ENCODE measurements at regions not wholly inside any gene's neighbourhood (a gene's known extent, or its start where the extent isn't known, plus 50 kb on each side); places are given as distances from the start of the nearest gene placed in this dataset.

DNA sequence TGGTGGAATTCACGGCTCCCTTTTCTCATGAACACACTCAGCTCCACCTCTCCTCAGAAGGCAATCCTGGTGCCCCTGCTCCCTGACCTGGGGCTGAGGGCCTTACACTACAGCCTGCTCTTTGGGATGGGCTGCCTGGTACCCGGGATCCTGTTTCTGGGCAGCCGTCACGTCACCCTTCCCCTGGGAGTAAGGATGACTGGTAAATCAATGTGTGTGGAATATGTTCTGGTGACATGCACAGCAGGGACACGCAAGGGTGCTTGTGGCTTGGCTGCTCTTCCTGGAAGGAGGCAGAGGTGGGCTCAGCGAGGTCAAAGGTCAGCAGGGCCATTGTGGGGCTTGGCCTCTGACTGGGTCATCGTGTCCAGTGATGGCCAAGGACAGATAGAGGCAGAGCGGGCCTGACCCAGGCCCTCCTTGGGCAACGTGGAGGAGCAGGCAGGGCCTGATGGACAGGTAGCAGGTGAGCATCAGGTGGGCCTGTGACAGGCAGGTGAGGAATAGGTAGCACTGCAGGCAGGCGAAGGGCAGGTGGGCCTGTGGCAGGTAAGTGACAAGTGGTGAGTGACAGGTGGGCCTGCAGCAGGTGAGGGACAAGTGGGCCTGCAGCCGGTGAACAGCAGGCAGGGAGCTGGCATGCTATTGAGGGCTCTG is 399.4 kb upstream of the IRX4 start:
- DNase-seq: no peak

GRCh38 chr5:2281446-2281845 is 398.7 kb upstream of the IRX4 start:
- no peak for DNase-seq

- no peak for DNase-seq
These were observed 397.6 kb upstream of the IRX4 start for GRCh38 chr5:2280318-2280717.

DNA sequence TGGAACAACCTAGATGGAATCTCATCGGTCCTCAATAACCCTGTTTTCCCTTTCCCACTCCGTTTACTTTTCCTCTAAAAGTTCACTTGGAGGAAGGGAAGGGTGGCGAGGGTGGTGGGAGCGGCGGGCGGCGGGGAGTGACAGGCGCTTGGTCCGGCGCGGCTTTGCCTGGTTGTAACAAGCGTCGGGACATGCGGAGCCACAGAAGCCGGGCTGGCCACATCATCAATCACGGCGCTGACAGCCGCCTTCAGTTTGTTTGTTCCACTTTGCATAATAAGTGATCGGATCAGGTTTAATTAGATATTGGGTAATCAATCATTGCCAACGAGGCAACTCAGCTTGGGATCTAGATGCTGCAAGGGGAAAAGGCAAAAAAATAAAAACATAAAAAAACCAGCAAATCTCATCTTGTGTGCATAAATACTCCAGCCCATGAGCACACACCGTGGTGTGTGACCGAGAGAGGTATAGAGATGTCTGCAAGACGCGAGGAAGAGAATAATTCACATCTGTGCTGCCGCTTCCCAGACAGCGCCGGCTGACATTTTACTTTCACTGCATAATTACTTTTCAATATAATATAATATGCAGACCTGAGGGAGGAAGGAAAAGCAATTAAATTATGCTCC is 396.2 kb upstream of the IRX4 start:
- no peak for DNase-seq

DNA sequence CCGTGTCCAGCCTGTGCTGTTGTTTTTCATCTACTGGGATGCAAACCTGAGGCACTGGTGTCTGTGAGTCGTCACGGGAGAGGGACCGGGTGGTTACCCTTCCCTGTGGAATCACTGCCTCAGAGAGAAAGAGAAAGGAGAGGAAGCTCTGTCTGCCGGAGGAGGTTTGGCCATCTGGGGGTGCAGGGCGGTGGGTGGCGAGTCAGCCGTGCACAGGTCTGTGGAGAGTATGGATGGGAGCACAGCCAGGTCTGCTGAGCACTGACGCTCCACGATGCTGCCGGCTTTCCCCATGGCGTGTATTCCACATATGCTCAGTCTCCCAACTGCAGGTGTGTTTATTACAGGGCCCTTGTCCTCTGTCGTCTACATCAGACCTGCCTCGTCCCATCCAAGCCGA is 395.2 kb upstream of the IRX4 start:
- no peak for DNase-seq

GRCh38 chr5:2276101-2276500 is 393.4 kb upstream of the IRX4 start:
- DNase-seq: no peak

GRCh38 chr5:2272755-2273154 is 390.0 kb upstream of the IRX4 start:
- DNase-seq: no peak

DNA sequence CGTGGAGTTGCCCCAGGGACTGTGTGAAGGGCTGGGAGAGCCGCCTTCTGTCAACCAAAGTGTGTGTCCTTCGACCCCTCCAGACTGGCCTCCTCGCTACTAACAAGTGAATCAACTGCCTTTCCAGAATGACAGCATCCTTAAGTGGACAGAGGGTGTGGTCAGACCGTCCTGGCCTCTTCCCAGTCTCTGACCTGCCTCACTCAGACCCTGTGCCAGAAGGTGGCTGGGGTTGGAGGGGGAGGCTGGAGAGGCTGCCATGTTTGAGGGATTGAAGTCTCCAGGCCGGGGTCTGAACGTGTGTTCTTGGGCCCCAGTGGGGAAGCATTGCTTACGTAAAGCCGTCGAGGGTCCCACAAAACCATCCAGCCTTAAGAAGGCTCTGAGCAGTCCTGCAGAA is 389.3 kb upstream of the IRX4 start:
- DNase-seq: no peak

- no peak for DNase-seq
These were observed 388.6 kb upstream of the IRX4 start for GRCh38 chr5:2271316-2271715.

DNA sequence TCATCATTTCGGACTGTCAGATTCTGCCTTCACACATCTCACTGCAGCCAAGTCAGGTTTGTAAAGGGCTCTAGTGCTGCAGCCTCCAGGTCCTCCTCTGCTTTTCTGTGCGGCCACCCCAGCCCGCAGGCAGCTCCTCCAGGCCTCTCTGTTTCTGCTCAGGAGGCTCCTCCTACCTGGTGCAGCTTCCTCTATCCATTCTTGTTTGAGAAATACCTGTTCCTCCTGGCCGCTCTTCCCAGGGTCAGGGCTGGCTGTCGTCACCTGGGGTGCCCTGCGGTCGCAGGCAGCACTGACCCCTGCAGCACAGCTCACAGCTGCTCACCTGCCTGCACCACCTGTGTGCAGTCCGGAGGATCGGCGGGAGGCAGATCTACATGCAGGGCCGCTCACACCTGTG is 387.7 kb upstream of the IRX4 start:
- DNase-seq: no peak

- no peak for DNase-seq
These were observed 386.9 kb upstream of the IRX4 start for GRCh38 chr5:2269656-2270055.

DNA sequence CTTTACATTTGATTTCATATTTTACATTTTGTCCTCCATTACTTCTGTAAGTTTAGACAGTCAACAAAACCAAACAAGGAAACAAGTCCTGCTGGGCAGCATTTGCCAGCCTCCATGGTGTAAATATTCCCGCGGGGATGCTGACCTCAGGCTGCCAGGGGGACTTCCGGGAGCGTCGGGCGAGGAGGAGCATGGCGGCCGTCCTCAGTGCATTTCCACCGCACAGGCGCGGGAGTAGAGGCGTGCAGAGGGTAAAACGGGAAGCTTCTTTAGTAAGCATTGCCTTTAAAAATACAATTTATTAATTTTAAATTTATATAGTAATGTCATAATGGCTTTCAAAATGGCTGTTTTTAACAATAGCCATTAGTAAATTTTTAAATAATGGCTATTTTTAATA is 385.3 kb upstream of the IRX4 start:
- DNase-seq: no peak

DNA sequence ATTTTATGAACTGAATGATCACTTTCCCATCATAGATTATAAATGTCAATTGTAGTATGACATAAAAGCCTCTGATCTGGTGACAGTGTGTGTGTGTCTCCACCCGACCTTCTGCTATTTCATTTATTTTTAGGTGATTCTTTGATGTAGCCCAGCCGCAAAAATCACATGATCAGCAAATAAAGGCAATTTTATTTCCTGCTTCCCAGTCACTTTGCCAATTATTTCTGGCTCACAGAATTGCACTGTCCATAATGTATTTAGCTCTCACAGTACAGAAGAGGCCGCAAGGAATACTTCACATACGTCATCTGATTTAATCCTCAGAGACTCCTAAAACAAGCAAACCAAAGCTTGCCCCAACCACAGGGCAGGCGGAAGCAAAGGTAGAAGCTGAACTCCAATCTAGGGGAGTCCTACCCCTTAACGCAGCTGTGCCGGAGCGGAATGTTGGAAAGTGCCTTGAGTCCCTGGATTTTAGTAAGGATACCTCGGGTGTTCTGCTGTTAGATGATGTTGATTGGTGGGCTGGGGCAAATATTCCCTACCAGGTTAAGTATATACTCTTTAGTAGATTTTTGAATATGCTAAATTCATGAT is 384.0 kb upstream of the IRX4 start:
- no peak for DNase-seq

GRCh38 chr5:2265341-2265740 is 382.6 kb upstream of the IRX4 start:
- DNase-seq: no peak

DNA sequence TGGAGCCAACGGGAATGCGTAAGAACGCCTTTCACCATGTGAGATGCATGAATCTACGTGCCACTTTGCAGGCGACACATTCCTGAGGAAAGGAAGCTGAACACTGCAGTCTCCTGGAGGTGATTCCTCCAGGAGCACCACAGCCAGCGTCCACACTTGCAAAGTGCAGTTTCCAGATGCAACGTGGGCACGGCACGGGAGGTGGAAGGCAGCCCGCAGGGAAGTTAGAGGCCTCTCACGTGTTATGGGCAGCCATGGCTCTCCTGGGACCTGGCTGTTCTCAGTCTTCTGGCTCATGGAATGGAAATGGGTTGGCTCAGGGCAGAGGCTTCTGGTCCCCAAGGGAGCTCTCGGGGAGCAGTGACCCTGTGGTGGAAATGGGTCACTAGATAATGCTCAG is 381.0 kb upstream of the IRX4 start:
- no peak for DNase-seq

GRCh38 chr5:2262620-2263019 is 379.9 kb upstream of the IRX4 start:
- DNase-seq: no peak

- DNase-seq: no peak
These were observed 378.4 kb upstream of the IRX4 start for GRCh38 chr5:2261004-2261703.

GRCh38 chr5:2260211-2261003 is 377.7 kb upstream of the IRX4 start:
- DNase-seq: no peak

DNA sequence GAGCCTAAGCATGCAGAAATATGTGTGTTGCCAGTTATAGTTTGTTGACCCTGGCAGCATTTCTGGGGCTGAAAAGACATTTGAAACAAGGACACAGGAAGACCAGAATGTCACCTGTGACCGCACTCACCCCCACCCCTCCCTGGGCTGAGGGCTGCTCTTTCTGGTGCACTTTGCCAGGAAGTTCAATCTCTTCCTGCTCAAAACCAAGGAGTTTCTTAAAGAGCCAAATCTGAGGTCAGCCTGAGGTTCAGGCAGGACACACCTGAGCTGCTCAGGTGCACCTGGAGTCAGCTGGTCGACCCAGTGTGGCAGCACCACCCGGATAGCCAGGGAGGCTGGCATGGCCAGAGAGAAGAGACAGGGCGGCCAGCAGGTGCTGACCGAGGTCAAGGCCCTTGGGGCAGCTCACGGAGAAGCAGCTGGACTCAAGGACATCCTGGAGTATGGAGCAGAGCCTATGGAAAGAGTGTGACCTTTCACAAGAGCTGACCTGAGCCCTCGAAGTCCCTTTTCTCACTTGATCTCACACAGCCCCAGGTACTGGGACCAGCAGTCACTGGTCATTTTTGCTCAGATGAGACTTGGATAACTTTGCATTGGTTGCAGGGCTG is 376.9 kb upstream of the IRX4 start:
- no peak for DNase-seq

DNA sequence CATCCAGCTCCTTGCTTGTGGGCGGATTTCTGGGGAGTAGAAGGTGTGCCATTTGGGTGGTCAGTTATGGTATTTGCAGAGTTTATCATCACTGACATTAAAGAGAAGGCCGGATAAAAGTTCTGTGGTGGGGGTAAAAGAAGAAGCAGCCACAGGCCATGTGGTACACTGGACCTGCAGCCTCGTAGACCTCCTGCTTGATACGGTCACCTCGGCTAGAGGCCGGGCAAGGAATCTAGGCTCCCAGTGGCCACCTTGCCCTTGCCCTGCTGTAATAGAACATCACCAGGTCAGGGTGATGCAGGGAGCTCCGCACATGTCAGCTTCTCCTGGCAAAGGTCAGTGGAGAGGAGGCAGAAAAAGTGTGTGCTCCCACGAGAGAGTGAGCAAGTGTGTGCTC is 376.1 kb upstream of the IRX4 start:
- DNase-seq: no peak

DNA sequence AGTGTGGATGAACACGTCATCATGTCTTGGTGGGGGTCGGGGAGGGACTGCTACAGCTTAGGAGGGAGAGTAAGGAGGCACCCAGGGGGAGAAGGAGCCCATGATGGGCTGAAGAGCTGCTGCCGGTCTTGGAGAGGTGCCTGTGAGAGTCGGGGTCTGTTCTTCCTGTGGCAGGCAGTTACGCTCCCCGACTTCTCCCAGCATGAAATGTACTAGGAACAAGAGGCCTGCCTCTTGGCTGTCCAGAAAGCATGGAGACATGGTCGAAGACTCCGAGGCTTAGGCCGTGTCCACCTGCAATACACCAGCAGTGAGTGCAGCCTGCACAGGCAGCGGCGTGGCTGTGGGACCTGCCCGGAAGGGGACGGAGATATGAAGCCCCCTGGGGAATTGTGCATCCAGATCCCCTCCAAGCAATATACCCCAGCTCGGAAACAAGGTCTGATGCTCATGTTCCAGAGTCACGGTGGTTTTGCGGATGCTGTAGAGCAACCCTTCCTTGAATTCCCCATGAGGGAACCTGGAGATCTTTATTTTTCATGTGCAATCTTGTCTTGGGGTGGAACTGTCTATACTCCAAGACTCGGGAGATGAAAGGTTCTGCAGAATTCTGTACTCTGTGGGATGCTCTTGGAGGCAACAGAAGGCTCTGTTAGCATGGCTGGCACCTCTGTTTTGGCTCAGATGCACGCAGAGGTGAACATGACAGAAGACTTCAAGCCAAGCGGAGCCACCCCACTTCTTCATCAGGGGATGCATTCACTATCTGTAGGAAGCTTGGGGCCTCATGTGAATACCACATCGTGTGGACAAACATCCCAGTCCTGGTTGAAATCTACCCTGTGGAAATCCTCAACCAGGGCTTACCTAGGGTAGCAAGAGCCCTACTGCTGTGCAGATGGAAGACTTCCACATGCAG is 374.9 kb upstream of the IRX4 start:
- DNase-seq: no peak
